Liver (tissue), 8 donors: ENCODE measurements at regions not wholly inside any gene's neighbourhood (a gene's known extent, or its start where the extent isn't known, plus 50 kb on each side); places are given as distances from the start of the nearest gene placed in this dataset.

Source experiments
- DNase-seq: peaks from one replicate; pipeline ENCODE4 v3.0.0-alpha.2; 2017; ENCODE audit warnings: low spot score
- H3K27ac ChIP-seq, 2 donors: one replicate each; pipeline ENCODE4 v1.7.0; 2013; ENCODE audit warnings: inconsistent platforms in 2 of 2, low read length in 2 of 2, control low read depth in 1 of 2, low read depth in 1 of 2, mild to moderate bottlenecking in 1 of 2
- H3K27me3 ChIP-seq, 4 donors: one replicate each; pipeline versions ENCODE4 v1.6.1 to v1.7.0; 2013; ENCODE audit warnings: low read length in 3 of 4, inconsistent platforms in 1 of 4, mild to moderate bottlenecking in 1 of 4, moderate library complexity in 1 of 4; ENCODE audit not compliant: control insufficient read depth in 4 of 4, insufficient read depth in 4 of 4
- H3K36me3 ChIP-seq, 4 donors: one replicate each; pipeline versions ENCODE4 v1.6.1 to v1.7.0; 2013; ENCODE audit warnings: low read length in 3 of 4, mild to moderate bottlenecking in 3 of 4, low read depth in 1 of 4, moderate library complexity in 1 of 4; ENCODE audit not compliant: control insufficient read depth in 4 of 4, insufficient read depth in 3 of 4
- H3K4me1 ChIP-seq, 4 donors: one replicate each; pipeline versions ENCODE4 v1.6.1 to v1.7.0; 2013; ENCODE audit warnings: low read length in 3 of 4, mild to moderate bottlenecking in 3 of 4, moderate library complexity in 1 of 4; ENCODE audit not compliant: control insufficient read depth in 4 of 4, insufficient read depth in 4 of 4
- H3K4me3 ChIP-seq, 3 donors: one replicate each; pipeline versions ENCODE4 v1.6.1 to v1.7.0; 2013; ENCODE audit warnings: low read length in 3 of 3, control low read depth in 1 of 3, low read depth in 1 of 3, mild to moderate bottlenecking in 1 of 3
- H3K9ac ChIP-seq, 2 donors: one replicate each; pipeline ENCODE4 v1.7.0; 2013; ENCODE audit warnings: low read length in 2 of 2, mild to moderate bottlenecking in 2 of 2, moderate library complexity in 2 of 2, control low read depth in 1 of 2, low read depth in 1 of 2
- H3K9me3 ChIP-seq, 4 donors: one replicate each; pipeline versions ENCODE4 v1.6.1 to v1.7.0; 2013; ENCODE audit warnings: low read length in 3 of 4; ENCODE audit not compliant: control insufficient read depth in 4 of 4
- FOXA1 ChIP-seq: IDR thresholded peaks from 2 replicates; pipeline ENCODE4 v1.6.1; 2016; ENCODE audit warnings: antibody characterized with exemption
- HNF4G ChIP-seq: IDR thresholded peaks from 2 replicates; pipeline ENCODE4 v1.6.1; 2016; ENCODE audit warnings: antibody characterized with exemption
- JUND ChIP-seq, 2 donors: IDR thresholded peaks; 2 replicates each; pipeline ENCODE4 v1.6.1; 2016; ENCODE audit warnings: antibody characterized with exemption in 2 of 2
- RAD21 ChIP-seq, 2 donors: IDR thresholded peaks; 2 replicates each; pipeline ENCODE4 v1.6.1; 2016; ENCODE audit warnings: antibody characterized with exemption in 2 of 2, mild to moderate bottlenecking in 2 of 2
- RXRA ChIP-seq, 2 donors: IDR thresholded peaks; 2 replicates each; pipeline ENCODE4 v1.6.1; 2017 to 2018; ENCODE audit warnings: antibody characterized with exemption in 2 of 2, mild to moderate bottlenecking in 1 of 2
- SP1 ChIP-seq: IDR thresholded peaks from 2 replicates; pipeline ENCODE4 v1.6.1; 2018; ENCODE audit warnings: antibody characterized with exemption, mild to moderate bottlenecking
- TAF1 ChIP-seq: conservative IDR thresholded peaks from 2 replicates; pipeline ENCODE4 v1.6.1; 2016; ENCODE audit warnings: antibody characterized with exemption, mild to moderate bottlenecking
- WGBS: extraction: QIAGEN DNeasy Blood & Tissue Kit; methylation state at CpG from one replicate; pipeline ENCODE4 v1.1.7; 2013; 5-methylcytosine and 5-hydroxymethylcytosine counted together
- TF ChIP-seq, protein P1 (sequence below): fragments of 150-350 bp; IDR thresholded peaks from 2 replicates; pipeline ENCODE4 v1.5.1; 2017; ENCODE audit warnings: improper control_type of control experiment, low read depth, low read length; ENCODE audit not compliant: missing input control
- TF ChIP-seq, protein P2 (sequence below): IDR thresholded peaks from 2 replicates; pipeline ENCODE4 v1.6.1; 2016; ENCODE audit warnings: antibody characterized with exemption
- TF ChIP-seq, protein P3 (sequence below): IDR thresholded peaks from 2 replicates; pipeline ENCODE4 v1.6.1; 2016; ENCODE audit warnings: antibody characterized with exemption
- donor health status: healthy.
- donor health status: healthy.
- donor health status: healthy.
- donor health status: healthy.
- donor health status: healthy.

DNA sequence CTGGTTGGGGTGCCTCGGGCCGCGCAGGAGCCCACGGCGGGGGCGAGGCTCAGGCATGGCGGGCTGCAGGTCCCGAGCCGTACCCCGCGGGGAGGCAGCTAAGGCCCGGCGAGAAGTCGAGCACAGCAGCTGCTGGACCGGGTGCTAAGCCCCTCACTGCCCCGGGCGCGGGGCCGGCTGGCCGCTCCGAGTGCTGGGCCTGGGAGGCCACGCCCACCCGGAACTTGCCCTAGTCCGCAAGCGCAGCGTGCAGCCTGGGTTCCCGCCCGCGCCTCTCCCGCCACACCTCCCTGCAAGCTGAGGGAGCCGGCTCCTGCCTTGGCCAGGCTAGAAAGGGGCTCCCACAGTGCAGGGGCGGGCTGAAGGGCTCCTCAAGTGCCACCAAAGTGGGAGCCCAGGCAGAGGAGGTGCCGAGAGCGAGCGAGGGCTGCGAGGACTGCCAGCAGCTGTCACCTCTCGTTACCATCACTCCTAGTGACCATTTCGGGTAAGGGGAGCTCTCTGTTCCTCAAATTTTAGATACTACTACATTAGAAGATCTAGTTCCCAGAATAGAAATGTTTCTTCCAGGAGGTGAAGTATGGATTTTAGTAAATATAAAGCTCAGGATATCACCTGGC lies 417.0 kb upstream of the AGTR1 start:
- Histone ChIP-seq H3K4me3 (no peak overlapping the region), H3K4me1 (no peaks in the 10 kb centered on the region), H3K9ac (no peak overlapping the region), H3K9me3 (no peaks in the 10 kb centered on the region), H3K27me3 (no peaks in the 10 kb centered on the region), H3K27ac (no peak overlapping the region), H3K36me3 (no peaks in the 10 kb centered on the region)
- no peak for TF ChIP-seq HNF4G
- no peak for TF ChIP-seq SP1
- TF ChIP-seq, protein P1, sequence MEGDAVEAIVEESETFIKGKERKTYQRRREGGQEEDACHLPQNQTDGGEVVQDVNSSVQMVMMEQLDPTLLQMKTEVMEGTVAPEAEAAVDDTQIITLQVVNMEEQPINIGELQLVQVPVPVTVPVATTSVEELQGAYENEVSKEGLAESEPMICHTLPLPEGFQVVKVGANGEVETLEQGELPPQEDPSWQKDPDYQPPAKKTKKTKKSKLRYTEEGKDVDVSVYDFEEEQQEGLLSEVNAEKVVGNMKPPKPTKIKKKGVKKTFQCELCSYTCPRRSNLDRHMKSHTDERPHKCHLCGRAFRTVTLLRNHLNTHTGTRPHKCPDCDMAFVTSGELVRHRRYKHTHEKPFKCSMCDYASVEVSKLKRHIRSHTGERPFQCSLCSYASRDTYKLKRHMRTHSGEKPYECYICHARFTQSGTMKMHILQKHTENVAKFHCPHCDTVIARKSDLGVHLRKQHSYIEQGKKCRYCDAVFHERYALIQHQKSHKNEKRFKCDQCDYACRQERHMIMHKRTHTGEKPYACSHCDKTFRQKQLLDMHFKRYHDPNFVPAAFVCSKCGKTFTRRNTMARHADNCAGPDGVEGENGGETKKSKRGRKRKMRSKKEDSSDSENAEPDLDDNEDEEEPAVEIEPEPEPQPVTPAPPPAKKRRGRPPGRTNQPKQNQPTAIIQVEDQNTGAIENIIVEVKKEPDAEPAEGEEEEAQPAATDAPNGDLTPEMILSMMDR, result no peak
- TF ChIP-seq FOXA1, result no peak
- TF ChIP-seq TAF1, result no peak
- no peak for TF ChIP-seq RAD21 (IDR thresholded peaks at IDR 0.05)
- WGBS, result 93% methylated on average over 38 of the region's 38 CpGs
- no peak for DNase-seq

DNA sequence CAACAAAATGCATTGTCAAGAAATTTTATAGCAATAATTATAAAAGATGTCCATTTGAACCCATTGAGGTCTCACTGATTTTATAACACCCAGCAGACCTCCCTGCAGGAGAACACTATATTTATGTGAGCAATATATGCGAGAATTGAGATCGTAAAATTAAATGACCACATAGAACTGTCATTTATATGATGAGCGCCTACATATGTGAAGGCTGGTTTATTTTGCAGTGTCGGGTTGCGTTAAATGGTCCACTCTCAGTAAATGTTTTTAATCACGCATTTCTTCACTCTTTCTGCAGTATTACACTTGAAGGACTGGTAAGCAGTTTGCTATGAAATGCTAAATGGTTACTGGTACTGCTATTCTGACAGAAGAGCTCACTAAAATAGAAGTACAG lies 408.5 kb upstream of the AGTR1 start:
- Histone ChIP-seq H3K27me3 (no peaks in the 10 kb centered on the region), H3K27ac (no peak overlapping the region), H3K4me3 (no peak overlapping the region), H3K36me3 (no peaks in the 10 kb centered on the region), H3K4me1 (no peaks in the 10 kb centered on the region), H3K9ac (no peak overlapping the region), H3K9me3 (no peaks in the 10 kb centered on the region)
- no peak for DNase-seq
- 86% methylated on average over 6 of the region's 6 CpGs for WGBS
- TF ChIP-seq, protein P2, sequence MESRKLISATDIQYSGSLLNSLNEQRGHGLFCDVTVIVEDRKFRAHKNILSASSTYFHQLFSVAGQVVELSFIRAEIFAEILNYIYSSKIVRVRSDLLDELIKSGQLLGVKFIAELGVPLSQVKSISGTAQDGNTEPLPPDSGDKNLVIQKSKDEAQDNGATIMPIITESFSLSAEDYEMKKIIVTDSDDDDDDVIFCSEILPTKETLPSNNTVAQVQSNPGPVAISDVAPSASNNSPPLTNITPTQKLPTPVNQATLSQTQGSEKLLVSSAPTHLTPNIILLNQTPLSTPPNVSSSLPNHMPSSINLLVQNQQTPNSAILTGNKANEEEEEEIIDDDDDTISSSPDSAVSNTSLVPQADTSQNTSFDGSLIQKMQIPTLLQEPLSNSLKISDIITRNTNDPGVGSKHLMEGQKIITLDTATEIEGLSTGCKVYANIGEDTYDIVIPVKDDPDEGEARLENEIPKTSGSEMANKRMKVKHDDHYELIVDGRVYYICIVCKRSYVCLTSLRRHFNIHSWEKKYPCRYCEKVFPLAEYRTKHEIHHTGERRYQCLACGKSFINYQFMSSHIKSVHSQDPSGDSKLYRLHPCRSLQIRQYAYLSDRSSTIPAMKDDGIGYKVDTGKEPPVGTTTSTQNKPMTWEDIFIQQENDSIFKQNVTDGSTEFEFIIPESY, result no peak
- TF ChIP-seq RXRA (IDR thresholded peaks at IDR 0.05), result no peak

DNA sequence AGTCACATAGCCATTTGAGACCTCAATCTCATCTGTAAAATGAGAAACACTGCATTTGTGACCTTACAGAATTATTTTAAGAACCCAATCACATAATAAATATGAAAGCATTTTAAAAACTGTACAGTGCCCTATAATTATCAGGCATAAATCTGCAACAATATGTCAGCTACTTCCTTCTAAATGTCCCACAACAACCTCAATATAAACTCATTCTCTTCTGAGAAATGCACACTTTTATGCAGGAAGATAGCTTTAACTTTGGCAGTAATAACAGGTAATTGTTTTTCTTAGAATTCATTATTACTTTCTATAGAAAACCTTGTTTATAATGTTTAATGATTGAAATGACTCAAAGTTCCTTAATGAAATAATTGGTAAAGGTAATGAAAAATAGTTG lies 400.7 kb upstream of the AGTR1 start:
- no peak overlapping the region for H3K27ac ChIP-seq
- no peak for DNase-seq
- TF ChIP-seq HNF4G (no peak), JUND (IDR thresholded peaks at IDR 0.05) (no peak), TAF1 (no peak)
- TF ChIP-seq, protein P3, sequence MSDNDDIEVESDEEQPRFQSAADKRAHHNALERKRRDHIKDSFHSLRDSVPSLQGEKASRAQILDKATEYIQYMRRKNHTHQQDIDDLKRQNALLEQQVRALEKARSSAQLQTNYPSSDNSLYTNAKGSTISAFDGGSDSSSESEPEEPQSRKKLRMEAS, result no peak
- TF ChIP-seq, protein P1, result no peak
- H3K4me1 ChIP-seq, result no peaks in the 10 kb centered on the region
- no peaks in the 10 kb centered on the region for H3K27me3 ChIP-seq
- no peaks in the 10 kb centered on the region for H3K36me3 ChIP-seq
- H3K9ac ChIP-seq, result no peak overlapping the region
- H3K4me3 ChIP-seq, result no peak overlapping the region
- H3K9me3 ChIP-seq, result no peaks in the 10 kb centered on the region
